ENCODE measurements at regions not wholly inside any gene's neighbourhood (a gene's known extent, or its start where the extent isn't known, plus 50 kb on each side); places are given as distances from the start of the nearest gene placed in this dataset.
"Not testable (repeated sequence)": the region's sequence is repeated elsewhere in the genome, so short reads cannot be mapped to it uniquely, and the experiment has no call there.

DNA sequence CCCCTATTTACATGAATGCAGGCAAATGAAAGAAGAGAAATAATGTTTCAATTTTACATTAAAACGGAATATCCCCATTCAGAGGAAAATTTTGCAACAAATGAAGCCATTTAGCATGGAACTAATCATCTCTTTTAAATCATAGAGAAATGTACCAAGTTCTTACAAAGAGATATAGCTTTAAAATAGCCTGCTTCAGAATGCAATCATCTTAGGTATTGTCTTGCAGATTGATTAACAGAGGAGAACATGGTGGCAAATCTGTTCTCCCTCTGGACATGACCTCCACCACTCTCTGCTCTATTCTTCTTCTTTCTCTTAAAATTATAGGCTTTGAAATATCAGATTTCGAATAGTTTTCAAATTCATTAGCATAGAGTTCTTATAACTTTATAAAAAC lies 155.7 kb upstream of the DTNBP1 start:
- Histone ChIP-seq H3K4me1 (ENCODE audit: control insufficient read depth in 1 of 2, insufficient read depth in 2 of 2, low read length in 2 of 2) (no peaks in the 10 kb centered on the region), H3K9me3 (ENCODE audit: control insufficient read depth in 1 of 2, low read length in 2 of 2) (no peaks in the 10 kb centered on the region), H3K36me3 (ENCODE audit: control insufficient read depth in 1 of 2, insufficient read depth in 2 of 2, low read length in 2 of 2) (no peaks in the 10 kb centered on the region), H3K27ac (ENCODE audit: low read length) (no peak overlapping the region), H3K4me3 (ENCODE audit: low read depth in 1 of 2, low read length in 2 of 2) (no peak overlapping the region), H3K27me3 (ENCODE audit: low read depth, low read length) (no peaks in the 10 kb centered on the region)

DNA sequence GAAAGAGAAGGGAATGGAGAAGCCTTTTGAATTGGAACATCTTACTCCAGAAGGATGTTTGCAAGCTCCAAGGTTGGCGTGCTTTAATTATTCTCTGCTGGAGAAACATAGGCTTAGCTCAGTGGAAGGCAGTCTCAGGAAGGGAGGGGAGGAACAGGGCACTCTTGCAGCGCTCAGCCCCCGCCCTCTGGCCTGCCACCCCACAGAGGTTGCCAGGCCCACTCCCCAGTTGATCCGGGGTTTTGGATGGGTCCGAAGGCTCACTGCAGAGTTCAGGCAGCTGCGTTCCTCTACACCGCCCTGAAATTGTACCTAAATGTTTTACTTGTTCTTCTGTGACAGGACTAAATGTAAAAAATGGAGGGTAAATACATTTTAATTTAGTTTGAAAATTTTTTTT lies 155.2 kb upstream of the DTNBP1 start:
- no peak overlapping the region for H3K4me3 ChIP-seq (ENCODE audit: low read depth in 1 of 2, low read length in 2 of 2)
- H3K27me3 ChIP-seq (ENCODE audit: low read depth, low read length), result no peaks in the 10 kb centered on the region
- no peaks in the 10 kb centered on the region for H3K4me1 ChIP-seq (ENCODE audit: control insufficient read depth in 1 of 2, insufficient read depth in 2 of 2, low read length in 2 of 2)
- H3K36me3 ChIP-seq (ENCODE audit: control insufficient read depth in 1 of 2, insufficient read depth in 2 of 2, low read length in 2 of 2), result no peaks in the 10 kb centered on the region
- H3K27ac ChIP-seq (ENCODE audit: low read length), result no peak overlapping the region
- no peaks in the 10 kb centered on the region for H3K9me3 ChIP-seq (ENCODE audit: control insufficient read depth in 1 of 2, low read length in 2 of 2)

DNA sequence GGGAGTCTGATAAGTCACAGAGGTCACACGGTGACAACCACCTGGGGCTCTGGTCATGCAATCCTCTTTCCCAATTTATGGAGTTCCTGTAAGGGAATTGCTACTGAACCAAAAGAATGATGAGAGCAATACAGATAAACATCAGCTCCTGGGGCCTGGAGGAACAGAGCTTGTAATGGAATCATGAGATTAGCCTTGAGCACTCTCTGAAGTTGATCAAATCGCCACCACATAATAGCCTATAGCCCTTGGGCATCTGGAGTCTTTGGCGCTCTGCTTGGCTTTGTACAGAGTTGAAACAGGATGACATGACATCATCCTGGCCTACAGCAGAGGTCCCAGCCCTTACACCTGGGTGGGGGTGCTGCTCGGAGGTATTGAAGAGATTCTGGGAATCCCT lies 154.3 kb upstream of the DTNBP1 start:
- no peak overlapping the region for H3K4me3 ChIP-seq (ENCODE audit: low read depth in 1 of 2, low read length in 2 of 2)

DNA sequence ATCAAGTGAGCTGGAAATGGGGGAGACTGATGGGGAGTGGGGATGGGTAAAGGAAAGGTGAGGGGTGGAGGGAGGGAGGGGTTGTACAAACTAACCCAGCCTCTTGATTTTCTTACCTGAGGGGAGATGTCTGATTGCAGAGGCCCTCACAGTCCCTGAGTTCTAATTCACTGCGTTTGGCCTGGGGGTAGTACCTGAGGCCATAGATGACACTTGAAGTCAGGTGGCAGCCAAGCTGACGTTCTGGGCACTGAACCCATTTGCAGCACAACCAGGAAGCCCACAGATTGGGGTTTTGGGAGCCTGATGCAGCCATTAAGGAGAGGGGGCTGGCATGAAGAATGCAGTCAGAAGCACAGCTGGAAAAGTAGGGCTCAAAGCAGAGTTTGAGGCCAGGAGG lies 153.8 kb upstream of the DTNBP1 start:
- Histone ChIP-seq H3K27me3 (ENCODE audit: low read depth, low read length) (no peaks in the 10 kb centered on the region), H3K4me3 (ENCODE audit: low read depth in 1 of 2, low read length in 2 of 2) (no peak overlapping the region), H3K4me1 (ENCODE audit: control insufficient read depth in 1 of 2, insufficient read depth in 2 of 2, low read length in 2 of 2) (no peaks in the 10 kb centered on the region), H3K27ac (ENCODE audit: low read length) (no peak overlapping the region), H3K36me3 (ENCODE audit: control insufficient read depth in 1 of 2, insufficient read depth in 2 of 2, low read length in 2 of 2) (no peaks in the 10 kb centered on the region), H3K9me3 (ENCODE audit: control insufficient read depth in 1 of 2, low read length in 2 of 2) (no peaks in the 10 kb centered on the region)

More for the DNA sequence above, 154.3 kb upstream of the DTNBP1 start:
- no peaks in the 10 kb centered on the region for H3K9me3 ChIP-seq (ENCODE audit: control insufficient read depth in 1 of 2, low read length in 2 of 2)
- H3K27ac ChIP-seq (ENCODE audit: low read length), result no peak overlapping the region
- no peaks in the 10 kb centered on the region for H3K4me1 ChIP-seq (ENCODE audit: control insufficient read depth in 1 of 2, insufficient read depth in 2 of 2, low read length in 2 of 2)
- H3K36me3 ChIP-seq (ENCODE audit: control insufficient read depth in 1 of 2, insufficient read depth in 2 of 2, low read length in 2 of 2), result no peaks in the 10 kb centered on the region
- H3K27me3 ChIP-seq (ENCODE audit: low read depth, low read length), result no peaks in the 10 kb centered on the region

DNA sequence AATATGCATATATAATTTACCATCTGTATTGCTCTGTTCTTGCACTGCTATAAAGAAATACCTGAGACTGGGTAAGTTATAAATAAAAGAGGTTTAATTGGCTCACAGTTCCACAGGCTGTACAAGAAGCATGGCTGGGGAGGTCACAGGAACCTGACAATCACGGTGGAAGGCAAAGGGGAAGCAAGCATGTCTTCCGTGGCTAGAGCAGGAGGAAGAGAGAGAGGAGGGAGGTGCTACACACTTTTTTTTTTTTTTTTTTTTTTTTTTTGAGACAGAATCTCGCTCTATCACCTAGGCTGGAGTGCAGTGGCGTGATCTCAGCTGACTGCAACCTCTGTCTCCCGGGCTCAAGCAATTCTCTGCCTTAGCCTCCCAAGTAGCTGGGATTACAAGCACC lies 150.9 kb upstream of the DTNBP1 start:
- not testable (repeated sequence) for H3K27ac ChIP-seq (ENCODE audit: low read length); H3K27me3 ChIP-seq (ENCODE audit: low read depth, low read length)

DNA sequence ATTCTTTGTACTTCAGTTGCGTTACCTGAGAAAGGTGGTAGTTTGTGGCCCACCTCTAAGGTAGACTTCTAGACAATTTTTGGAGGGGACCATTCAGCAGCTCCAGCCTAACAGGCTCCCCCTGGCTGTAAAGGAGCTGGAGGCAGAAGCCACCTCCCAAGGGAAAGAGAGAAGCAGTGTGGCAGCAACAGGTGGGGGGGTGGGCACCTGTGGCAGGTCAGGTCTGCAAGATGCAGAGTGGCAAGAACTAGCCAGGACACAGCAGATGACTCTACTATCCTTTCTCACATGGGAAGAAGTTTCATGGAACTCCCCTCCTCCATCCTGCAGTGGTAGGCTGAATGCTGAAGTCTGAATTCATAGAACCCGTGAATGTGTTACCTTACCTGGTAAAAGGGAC lies 148.3 kb upstream of the DTNBP1 start:
- Histone ChIP-seq H3K4me3 (ENCODE audit: low read depth in 1 of 2, low read length in 2 of 2) (no peak overlapping the region), H3K36me3 (ENCODE audit: control insufficient read depth in 1 of 2, insufficient read depth in 2 of 2, low read length in 2 of 2) (no peaks in the 10 kb centered on the region), H3K27me3 (ENCODE audit: low read depth, low read length) (no peaks in the 10 kb centered on the region), H3K4me1 (ENCODE audit: control insufficient read depth in 1 of 2, insufficient read depth in 2 of 2, low read length in 2 of 2) (no peaks in the 10 kb centered on the region), H3K27ac (ENCODE audit: low read length) (no peak overlapping the region), H3K9me3 (ENCODE audit: control insufficient read depth in 1 of 2, low read length in 2 of 2) (no peaks in the 10 kb centered on the region)

More for the DNA sequence above, 150.9 kb upstream of the DTNBP1 start:
- H3K36me3 ChIP-seq (ENCODE audit: control insufficient read depth in 1 of 2, insufficient read depth in 2 of 2, low read length in 2 of 2); H3K9me3 ChIP-seq (ENCODE audit: control insufficient read depth in 1 of 2, low read length in 2 of 2); H3K4me1 ChIP-seq (ENCODE audit: control insufficient read depth in 1 of 2, insufficient read depth in 2 of 2, low read length in 2 of 2); H3K4me3 ChIP-seq (ENCODE audit: low read depth in 1 of 2, low read length in 2 of 2): not testable (repeated sequence)

DNA sequence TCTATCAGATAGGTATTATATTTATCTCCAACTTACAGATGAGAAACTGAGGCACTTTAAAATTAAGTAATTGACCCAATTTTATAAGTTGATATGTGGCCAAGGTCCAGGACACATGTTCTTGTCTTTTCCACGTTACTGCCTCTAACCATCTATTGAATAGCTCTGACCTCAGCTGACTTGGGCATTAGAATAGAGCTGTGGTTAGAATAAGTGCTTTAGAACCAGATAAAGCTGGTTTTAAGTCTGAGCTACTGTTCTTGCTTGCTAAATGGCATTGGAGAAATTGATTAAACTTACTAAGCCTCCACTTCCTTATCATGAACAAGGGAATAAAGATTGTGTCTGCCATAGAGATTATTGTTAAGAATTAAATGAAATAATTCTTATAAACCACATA lies 147.8 kb upstream of the DTNBP1 start:
- Histone ChIP-seq H3K4me3 (ENCODE audit: low read depth in 1 of 2, low read length in 2 of 2) (no peak overlapping the region), H3K36me3 (ENCODE audit: control insufficient read depth in 1 of 2, insufficient read depth in 2 of 2, low read length in 2 of 2) (no peaks in the 10 kb centered on the region), H3K27ac (ENCODE audit: low read length) (no peak overlapping the region)

DNA sequence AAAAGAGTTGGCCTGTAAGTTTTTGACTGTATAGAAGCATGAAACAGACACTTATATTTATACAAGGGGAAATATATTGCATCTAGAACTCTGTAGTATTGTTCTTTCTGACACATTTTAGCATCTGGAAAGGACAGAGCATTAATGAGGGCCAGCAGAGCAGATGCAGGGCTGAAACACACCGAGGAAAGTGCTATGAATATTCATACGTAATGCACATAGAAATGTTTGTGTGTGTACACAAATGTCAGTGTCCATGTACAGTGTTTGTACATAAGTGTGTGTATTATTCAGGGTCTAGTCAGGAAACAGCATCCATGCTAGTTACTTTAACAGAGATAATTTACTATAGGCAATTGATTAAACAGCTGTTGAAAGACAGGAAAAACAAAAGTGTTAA lies 146.5 kb upstream of the DTNBP1 start:
- Histone ChIP-seq H3K4me3 (ENCODE audit: low read depth in 1 of 2, low read length in 2 of 2) (no peak overlapping the region), H3K36me3 (ENCODE audit: control insufficient read depth in 1 of 2, insufficient read depth in 2 of 2, low read length in 2 of 2) (no peaks in the 10 kb centered on the region), H3K9me3 (ENCODE audit: control insufficient read depth in 1 of 2, low read length in 2 of 2) (no peaks in the 10 kb centered on the region), H3K27ac (ENCODE audit: low read length) (no peak overlapping the region), H3K4me1 (ENCODE audit: control insufficient read depth in 1 of 2, insufficient read depth in 2 of 2, low read length in 2 of 2) (no peaks in the 10 kb centered on the region), H3K27me3 (ENCODE audit: low read depth, low read length) (no peaks in the 10 kb centered on the region)

More for the DNA sequence above, 147.8 kb upstream of the DTNBP1 start:
- H3K4me1 ChIP-seq (ENCODE audit: control insufficient read depth in 1 of 2, insufficient read depth in 2 of 2, low read length in 2 of 2), result no peaks in the 10 kb centered on the region
- no peaks in the 10 kb centered on the region for H3K9me3 ChIP-seq (ENCODE audit: control insufficient read depth in 1 of 2, low read length in 2 of 2)
- no peaks in the 10 kb centered on the region for H3K27me3 ChIP-seq (ENCODE audit: low read depth, low read length)

DNA sequence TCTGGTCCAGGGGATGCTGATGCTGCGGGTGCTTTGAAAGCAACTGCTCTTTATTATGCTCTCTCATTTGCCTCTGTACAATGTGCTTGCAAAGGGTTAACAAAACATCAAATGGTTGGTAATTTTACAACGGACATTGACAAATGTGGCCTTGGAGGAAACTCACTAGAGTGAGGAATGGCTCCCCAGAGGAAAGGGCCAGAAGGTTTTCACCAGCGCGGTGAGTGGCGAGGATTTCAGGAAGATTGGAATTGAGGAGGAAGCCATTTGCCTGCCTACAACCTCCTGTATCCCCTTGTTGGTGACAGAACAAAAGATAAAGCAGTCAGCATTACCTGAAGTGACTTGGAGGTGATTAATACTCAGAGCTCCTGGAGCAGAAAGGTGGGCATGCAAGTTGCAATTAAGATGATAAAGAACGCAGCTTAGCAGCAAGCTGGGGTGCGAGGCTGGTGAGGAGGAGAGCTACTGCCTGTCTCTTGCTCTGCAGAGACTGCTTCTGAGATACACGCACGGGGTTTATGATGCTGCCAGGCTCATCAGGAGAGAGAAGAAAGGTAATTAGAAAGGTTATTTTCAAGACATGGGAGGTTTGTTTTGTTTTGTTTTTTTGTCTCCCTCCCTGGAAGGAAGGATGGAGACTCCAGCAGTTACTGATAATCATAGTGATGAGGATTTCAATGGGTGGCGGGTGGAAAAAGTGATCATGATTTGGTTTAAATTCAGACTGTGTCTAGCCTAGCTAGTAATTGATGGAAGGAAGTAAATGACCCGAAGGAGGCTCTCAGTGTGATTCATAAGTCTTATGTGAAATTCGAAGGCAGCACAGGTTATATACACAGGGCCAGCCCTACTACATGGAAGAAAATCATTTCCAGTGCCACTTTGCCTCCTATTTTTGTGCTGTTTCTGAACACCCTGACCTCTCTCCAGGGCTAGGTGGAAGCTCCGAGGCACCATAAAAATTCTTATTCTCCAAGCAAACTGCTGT lies 141.6 kb upstream of the DTNBP1 start:
- no peaks in the 10 kb centered on the region for H3K27me3 ChIP-seq (ENCODE audit: low read depth, low read length)

DNA sequence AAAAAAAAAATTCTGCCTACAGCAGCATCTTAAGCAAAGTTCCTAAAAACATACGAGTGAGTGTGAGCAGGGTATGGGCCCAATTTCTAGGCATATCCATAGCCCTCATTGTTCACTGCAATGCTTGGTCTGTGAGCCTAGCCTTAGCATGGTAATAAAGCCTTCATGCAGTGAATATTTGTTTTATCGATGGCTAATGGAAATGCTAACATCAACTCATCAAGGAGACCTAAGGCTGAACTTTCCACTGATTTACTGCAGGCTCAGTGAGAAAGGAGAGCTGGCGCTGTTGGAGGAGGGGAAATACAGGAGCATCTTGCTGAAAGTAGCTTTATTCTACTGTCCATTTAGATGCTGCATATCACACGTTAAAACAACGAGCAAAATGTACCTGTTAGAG lies 139.6 kb upstream of the DTNBP1 start:
- no peaks in the 10 kb centered on the region for H3K4me1 ChIP-seq (ENCODE audit: control insufficient read depth in 1 of 2, insufficient read depth in 2 of 2, low read length in 2 of 2)
- H3K36me3 ChIP-seq (ENCODE audit: control insufficient read depth in 1 of 2, insufficient read depth in 2 of 2, low read length in 2 of 2), result no peaks in the 10 kb centered on the region
- no peak overlapping the region for H3K4me3 ChIP-seq (ENCODE audit: low read depth in 1 of 2, low read length in 2 of 2)
- peaks cover 0 to 6% of the 10 kb centered on the region in 2 donors for H3K9me3 ChIP-seq (ENCODE audit: control insufficient read depth in 1 of 2, low read length in 2 of 2)
- no peaks in the 10 kb centered on the region for H3K27me3 ChIP-seq (ENCODE audit: low read depth, low read length)
- no peak overlapping the region for H3K27ac ChIP-seq (ENCODE audit: low read length)

More for the DNA sequence above, 141.6 kb upstream of the DTNBP1 start:
- Histone ChIP-seq H3K4me1 (ENCODE audit: control insufficient read depth in 1 of 2, insufficient read depth in 2 of 2, low read length in 2 of 2) (no peaks in the 10 kb centered on the region), H3K36me3 (ENCODE audit: control insufficient read depth in 1 of 2, insufficient read depth in 2 of 2, low read length in 2 of 2) (no peaks in the 10 kb centered on the region), H3K9me3 (ENCODE audit: control insufficient read depth in 1 of 2, low read length in 2 of 2) (no peaks in the 10 kb centered on the region), H3K4me3 (ENCODE audit: low read depth in 1 of 2, low read length in 2 of 2) (no peak overlapping the region), H3K27ac (ENCODE audit: low read length) (no peak overlapping the region)

DNA sequence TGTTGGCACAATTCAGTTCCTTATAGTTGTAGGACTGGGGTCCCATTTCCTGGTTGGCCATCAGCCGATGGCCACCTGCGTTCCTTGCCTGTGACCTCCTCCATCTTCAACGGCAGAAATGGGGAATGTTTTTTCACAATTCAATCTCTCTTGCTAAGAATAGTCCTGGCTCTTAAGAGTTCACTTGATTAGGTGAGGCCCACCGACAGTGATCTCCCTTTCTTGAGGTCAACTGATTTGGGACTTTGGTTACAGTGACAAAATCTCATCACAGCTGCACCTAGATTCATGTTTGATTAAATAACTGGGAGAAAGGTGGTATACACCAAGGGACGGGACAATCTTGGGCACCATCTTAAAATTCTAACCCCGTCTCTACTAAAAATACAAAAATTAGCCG lies 139.1 kb upstream of the DTNBP1 start:
- no peak overlapping the region for H3K27ac ChIP-seq (ENCODE audit: low read length)
- no peaks in the 10 kb centered on the region for H3K36me3 ChIP-seq (ENCODE audit: control insufficient read depth in 1 of 2, insufficient read depth in 2 of 2, low read length in 2 of 2)
- no peaks in the 10 kb centered on the region for H3K4me1 ChIP-seq (ENCODE audit: control insufficient read depth in 1 of 2, insufficient read depth in 2 of 2, low read length in 2 of 2)
- H3K9me3 ChIP-seq (ENCODE audit: control insufficient read depth in 1 of 2, low read length in 2 of 2), result peaks cover 0 to 6% of the 10 kb centered on the region in 2 donors
- H3K4me3 ChIP-seq (ENCODE audit: low read depth in 1 of 2, low read length in 2 of 2), result no peak overlapping the region
- no peaks in the 10 kb centered on the region for H3K27me3 ChIP-seq (ENCODE audit: low read depth, low read length)
